HFFc6 (cell line): ENCODE measurements at regions not wholly inside any gene's neighbourhood (a gene's known extent, or its start where the extent isn't known, plus 50 kb on each side); places are given as distances from the start of the nearest gene placed in this dataset.
A peak's percentile ranks its signal among the peaks of the same experiment; 100 is the strongest.
"Not testable (repeated sequence)": the region's sequence is repeated elsewhere in the genome, so short reads cannot be mapped to it uniquely, and the experiment has no call there.

ENCODE experiments used
- DNase-seq: peaks from one replicate; pipeline ENCODE4 v3.0.0-alpha.2; 2018
- H3K27ac Mint-ChIP-seq: 2 replicates; pipeline ENCODE4 v1.8.0; 2020; ENCODE audit warnings: mild to moderate bottlenecking, mixed read lengths
- H3K27me3 Mint-ChIP-seq: 2 replicates; pipeline ENCODE4 v1.8.0; 2021; ENCODE audit warnings: mild to moderate bottlenecking, moderate library complexity, mixed read lengths; ENCODE audit not compliant: insufficient read depth
- H3K36me3 Mint-ChIP-seq: 2 replicates; pipeline ENCODE4 v1.8.0; 2021; ENCODE audit warnings: low read depth, mixed read lengths
- H3K4me1 Mint-ChIP-seq: 2 replicates; pipeline ENCODE4 v1.8.0; 2020; ENCODE audit warnings: low read depth, mixed read lengths
- H3K4me3 Mint-ChIP-seq: 2 replicates; pipeline ENCODE4 v1.8.0; 2020; ENCODE audit warnings: mild to moderate bottlenecking, moderate library complexity, mixed read lengths
- H3K9me3 Mint-ChIP-seq: 2 replicates; pipeline ENCODE4 v1.8.0; 2020; ENCODE audit warnings: mild to moderate bottlenecking, mixed read lengths
- TF ChIP-seq, protein P1 (sequence below): fragments of 200-600 bp; sonication (generic); IDR thresholded peaks from 2 replicates; pipeline ENCODE4 v1.5.0; 2021; ENCODE audit warnings: antibody characterized with exemption, mild to moderate bottlenecking

DNA sequence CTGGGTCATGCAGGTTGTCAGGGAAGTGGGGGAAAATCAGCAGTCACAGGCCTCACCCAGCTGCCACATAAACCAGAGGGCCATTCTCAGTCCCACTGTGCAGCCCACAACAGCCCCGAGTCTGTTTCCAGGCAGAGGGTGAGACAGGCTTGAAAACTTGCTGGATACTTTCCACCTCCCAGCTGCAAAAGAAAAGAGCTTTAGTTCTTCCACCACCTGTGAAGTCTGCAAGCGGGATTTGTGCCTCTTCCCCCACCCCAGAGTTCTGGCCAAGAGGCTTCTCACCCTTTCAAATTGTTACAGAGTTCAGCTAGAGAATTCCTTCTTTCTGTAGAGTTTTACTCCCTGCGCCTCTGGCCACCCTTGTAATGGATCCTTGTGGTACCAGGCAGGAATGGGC is 115.5 kb upstream of the ZDHHC15 start:
- H3K27me3 Mint-ChIP-seq = no peaks in the 10 kb centered on the region
- TF ChIP-seq, protein P1, sequence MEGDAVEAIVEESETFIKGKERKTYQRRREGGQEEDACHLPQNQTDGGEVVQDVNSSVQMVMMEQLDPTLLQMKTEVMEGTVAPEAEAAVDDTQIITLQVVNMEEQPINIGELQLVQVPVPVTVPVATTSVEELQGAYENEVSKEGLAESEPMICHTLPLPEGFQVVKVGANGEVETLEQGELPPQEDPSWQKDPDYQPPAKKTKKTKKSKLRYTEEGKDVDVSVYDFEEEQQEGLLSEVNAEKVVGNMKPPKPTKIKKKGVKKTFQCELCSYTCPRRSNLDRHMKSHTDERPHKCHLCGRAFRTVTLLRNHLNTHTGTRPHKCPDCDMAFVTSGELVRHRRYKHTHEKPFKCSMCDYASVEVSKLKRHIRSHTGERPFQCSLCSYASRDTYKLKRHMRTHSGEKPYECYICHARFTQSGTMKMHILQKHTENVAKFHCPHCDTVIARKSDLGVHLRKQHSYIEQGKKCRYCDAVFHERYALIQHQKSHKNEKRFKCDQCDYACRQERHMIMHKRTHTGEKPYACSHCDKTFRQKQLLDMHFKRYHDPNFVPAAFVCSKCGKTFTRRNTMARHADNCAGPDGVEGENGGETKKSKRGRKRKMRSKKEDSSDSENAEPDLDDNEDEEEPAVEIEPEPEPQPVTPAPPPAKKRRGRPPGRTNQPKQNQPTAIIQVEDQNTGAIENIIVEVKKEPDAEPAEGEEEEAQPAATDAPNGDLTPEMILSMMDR = no peak
- no peaks in the 10 kb centered on the region for H3K36me3 Mint-ChIP-seq
- H3K9me3 Mint-ChIP-seq = peaks cover 11% of the 10 kb centered on the region
- no peak overlapping the region for H3K27ac Mint-ChIP-seq
- no peak overlapping the region for H3K4me3 Mint-ChIP-seq
- no peak for DNase-seq
- H3K4me1 Mint-ChIP-seq = no peaks in the 10 kb centered on the region

DNA sequence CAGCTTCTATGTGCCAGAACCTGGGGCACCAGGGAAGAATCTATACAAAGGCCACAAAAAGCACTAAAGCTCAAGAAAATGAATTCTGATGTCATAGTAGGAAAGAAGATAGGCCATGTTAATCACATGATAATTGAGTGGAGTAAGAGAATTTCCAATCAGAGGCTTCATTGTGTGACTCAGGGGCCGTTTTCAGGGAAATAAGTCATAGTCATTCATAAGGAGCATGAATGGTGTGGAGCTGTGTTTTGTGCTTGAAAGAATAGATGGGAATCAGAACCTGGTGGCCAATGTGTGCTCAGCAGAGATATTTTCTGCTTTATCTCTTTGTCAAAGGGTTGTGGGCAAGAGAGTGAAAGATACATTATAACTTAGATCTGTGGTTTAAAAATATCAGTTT is 102.4 kb upstream of the ZDHHC15 start:
- no peak overlapping the region for H3K27ac Mint-ChIP-seq
- TF ChIP-seq, protein P1 = no peak
- no peaks in the 10 kb centered on the region; the same call in 1 of the 2 replicates for H3K27me3 Mint-ChIP-seq
- no peaks in the 10 kb centered on the region for H3K4me1 Mint-ChIP-seq
- H3K36me3 Mint-ChIP-seq = no peaks in the 10 kb centered on the region
- peaks cover 5% of the 10 kb centered on the region; the same call in 1 of the 2 replicates for H3K9me3 Mint-ChIP-seq
- no peak overlapping the region for H3K4me3 Mint-ChIP-seq
- no peak for DNase-seq

DNA sequence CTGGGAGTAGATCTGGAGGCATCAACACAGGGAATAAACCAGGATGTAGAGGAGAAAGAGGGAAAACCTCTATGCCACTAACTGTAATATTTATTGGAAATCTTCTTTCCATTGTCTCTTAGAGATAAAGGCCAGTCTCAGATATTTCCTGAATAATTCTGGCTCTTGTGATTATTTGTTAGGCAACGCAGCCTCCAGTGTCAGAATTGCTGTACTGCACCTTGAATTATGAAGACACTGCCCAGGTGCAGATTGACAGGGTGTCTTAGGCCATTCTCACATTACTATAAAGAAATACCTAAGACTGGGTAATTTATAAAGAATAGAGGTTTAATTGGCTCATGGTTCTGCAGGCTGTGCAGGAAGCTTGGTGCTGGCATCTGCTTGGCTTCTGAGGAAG is 100.7 kb upstream of the ZDHHC15 start:
- no peak overlapping the region for H3K27ac Mint-ChIP-seq
- peaks cover 11% of the 10 kb centered on the region; the same call in 1 of the 2 replicates for H3K9me3 Mint-ChIP-seq
- no peak overlapping the region for H3K4me3 Mint-ChIP-seq
- no peaks in the 10 kb centered on the region for H3K36me3 Mint-ChIP-seq
- TF ChIP-seq, protein P1 = no peak
- DNase-seq = no peak
- no peaks in the 10 kb centered on the region for H3K4me1 Mint-ChIP-seq
- H3K27me3 Mint-ChIP-seq = no peaks in the 10 kb centered on the region; the same call in 1 of the 2 replicates

DNA sequence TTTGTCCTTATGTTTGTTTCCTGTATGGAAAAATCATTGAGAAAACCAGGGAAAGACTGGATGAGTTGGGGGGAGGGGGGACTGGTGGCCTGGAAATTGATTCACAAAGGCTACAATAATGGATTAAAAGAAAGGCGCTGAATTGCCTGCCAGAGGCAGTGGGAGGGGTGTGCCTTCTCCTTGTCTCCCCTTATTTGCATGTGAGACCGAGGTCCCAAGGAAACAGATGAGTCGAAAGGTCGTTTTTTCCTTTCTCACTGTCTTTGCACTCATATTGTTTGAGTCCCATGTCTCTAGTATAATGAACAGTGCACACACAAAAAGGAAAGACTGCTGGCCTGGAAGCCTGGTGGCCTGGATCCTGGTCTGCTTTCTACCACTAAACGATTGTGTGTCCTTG is 86.6 kb upstream of the ZDHHC15 start:
- H3K27ac Mint-ChIP-seq = no peak overlapping the region
- H3K4me3 Mint-ChIP-seq = no peak overlapping the region
- TF ChIP-seq, protein P1 = no peak
- DNase-seq = no peak
- H3K36me3 Mint-ChIP-seq = no peaks in the 10 kb centered on the region
- no peaks in the 10 kb centered on the region; the same call in 1 of the 2 replicates for H3K9me3 Mint-ChIP-seq
- peaks cover 1% of the 10 kb centered on the region; the same call in 1 of the 2 replicates for H3K27me3 Mint-ChIP-seq
- no peaks in the 10 kb centered on the region for H3K4me1 Mint-ChIP-seq

DNA sequence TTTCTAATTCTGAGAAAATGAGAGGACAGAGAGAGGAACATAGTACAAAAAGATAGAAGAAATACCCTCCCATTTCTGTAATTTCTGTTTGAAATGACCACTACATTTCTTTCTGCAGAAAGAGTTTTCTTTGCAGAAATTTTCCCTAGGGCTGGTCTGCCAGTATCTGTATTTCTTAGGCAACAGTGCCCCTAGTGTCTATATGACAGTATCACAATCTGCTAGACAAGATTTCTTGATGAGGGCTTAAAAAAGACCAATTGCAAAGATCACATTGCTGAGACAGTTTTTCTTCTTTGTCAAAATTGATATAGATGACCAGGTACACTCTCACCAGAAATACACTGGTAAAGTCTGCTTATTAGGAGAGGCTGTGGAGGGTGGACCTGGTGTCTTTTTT is 81.0 kb upstream of the ZDHHC15 start:
- no peaks in the 10 kb centered on the region for H3K27me3 Mint-ChIP-seq
- no peaks in the 10 kb centered on the region for H3K36me3 Mint-ChIP-seq
- H3K4me3 Mint-ChIP-seq = no peak overlapping the region
- H3K4me1 Mint-ChIP-seq = no peaks in the 10 kb centered on the region
- peak; percentile 15 for DNase-seq
- 0 out of 2 replicates have a peak, but pooled peaks cover 4% of the 10 kb centered on the region for H3K9me3 Mint-ChIP-seq
- TF ChIP-seq, protein P1 = peak; percentile 73
- no peak overlapping the region for H3K27ac Mint-ChIP-seq

DNA sequence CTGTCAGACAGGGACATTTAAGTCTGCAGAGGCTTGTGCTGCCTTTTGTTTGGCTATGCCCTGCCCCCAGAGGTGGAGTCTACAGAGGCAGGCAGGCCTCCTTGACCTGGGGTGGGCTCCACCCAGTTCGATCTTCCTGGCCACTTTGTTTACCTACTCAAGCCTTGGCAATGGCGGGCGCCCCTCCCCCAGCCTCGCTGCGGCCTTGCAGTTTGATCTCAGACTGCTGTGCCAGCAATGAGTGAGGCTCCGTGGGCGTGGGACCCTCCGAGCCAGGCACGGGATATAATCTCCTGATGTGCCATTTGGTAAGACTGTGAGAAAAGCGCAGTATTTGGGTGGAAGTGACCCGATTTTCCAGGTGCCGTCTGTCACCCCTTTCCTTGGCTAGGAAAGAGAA is 79.2 kb upstream of the ZDHHC15 start:
- H3K4me3 Mint-ChIP-seq, H3K9me3 Mint-ChIP-seq, H3K4me1 Mint-ChIP-seq, H3K36me3 Mint-ChIP-seq, H3K27ac Mint-ChIP-seq, H3K27me3 Mint-ChIP-seq, DNase-seq: not testable (repeated sequence)
